ENCODE measurements at regions not wholly inside any gene's neighbourhood (a gene's known extent, or its start where the extent isn't known, plus 50 kb on each side); places are given as distances from the start of the nearest gene placed in this dataset.

- H3K36me3 Mint-ChIP-seq (ENCODE audit: low read depth) = no peaks in the 10 kb centered on the region
- H3K4me1 Mint-ChIP-seq (ENCODE audit: low read depth) = no peaks in the 10 kb centered on the region
- H3K9me3 Mint-ChIP-seq = no peaks in the 10 kb centered on the region
- no peak overlapping the region for H3K4me3 Mint-ChIP-seq
- DNase-seq (ENCODE audit: low spot score) = no peak
- no peaks in the 10 kb centered on the region for H3K27me3 Mint-ChIP-seq (ENCODE audit: low read depth)
- no peak overlapping the region for H3K27ac Mint-ChIP-seq
Observed at GRCh38 chr6:22878324-22878701, 308.9 kb downstream of the HDGFL1 start.

- Mint-ChIP-seq H3K9me3 (no peaks in the 10 kb centered on the region), H3K4me3 (no peak overlapping the region), H3K27ac (no peak overlapping the region)
Observed at GRCh38 chr6:22878706-22879105, 309.3 kb downstream of the HDGFL1 start.

GRCh38 chr6:22880686-22881433, 311.5 kb downstream of the HDGFL1 start:
- H3K36me3 Mint-ChIP-seq (ENCODE audit: low read depth) = no peaks in the 10 kb centered on the region
- no peak for DNase-seq (ENCODE audit: low spot score)
- H3K4me3 Mint-ChIP-seq = no peak overlapping the region
- H3K27ac Mint-ChIP-seq = no peak overlapping the region
- no peaks in the 10 kb centered on the region for H3K9me3 Mint-ChIP-seq
- no peaks in the 10 kb centered on the region for H3K27me3 Mint-ChIP-seq (ENCODE audit: low read depth)
- no peaks in the 10 kb centered on the region for H3K4me1 Mint-ChIP-seq (ENCODE audit: low read depth)

More at GRCh38 chr6:22878706-22879105, 309.3 kb downstream of the HDGFL1 start:
- no peak for DNase-seq (ENCODE audit: low spot score)
- Mint-ChIP-seq H3K4me1 (ENCODE audit: low read depth) (no peaks in the 10 kb centered on the region), H3K36me3 (ENCODE audit: low read depth) (no peaks in the 10 kb centered on the region), H3K27me3 (ENCODE audit: low read depth) (no peaks in the 10 kb centered on the region)

GRCh38 chr6:22882581-22882980, 313.2 kb downstream of the HDGFL1 start:
- H3K4me1 Mint-ChIP-seq (ENCODE audit: low read depth) = no peaks in the 10 kb centered on the region
- no peak overlapping the region for H3K27ac Mint-ChIP-seq
- no peaks in the 10 kb centered on the region for H3K27me3 Mint-ChIP-seq (ENCODE audit: low read depth)
- no peaks in the 10 kb centered on the region for H3K9me3 Mint-ChIP-seq
- no peaks in the 10 kb centered on the region for H3K36me3 Mint-ChIP-seq (ENCODE audit: low read depth)
- DNase-seq (ENCODE audit: low spot score) = no peak
- no peak overlapping the region for H3K4me3 Mint-ChIP-seq

GRCh38 chr6:22883061-22883717, 313.8 kb downstream of the HDGFL1 start:
- Mint-ChIP-seq H3K4me3 (no peak overlapping the region), H3K27me3 (ENCODE audit: low read depth) (no peaks in the 10 kb centered on the region), H3K36me3 (ENCODE audit: low read depth) (no peaks in the 10 kb centered on the region), H3K9me3 (no peaks in the 10 kb centered on the region), H3K4me1 (ENCODE audit: low read depth) (no peaks in the 10 kb centered on the region), H3K27ac (no peak overlapping the region)
- no peak for DNase-seq (ENCODE audit: low spot score)

GRCh38 chr6:22884456-22884855, 315.1 kb downstream of the HDGFL1 start:
- Mint-ChIP-seq H3K4me1 (ENCODE audit: low read depth) (no peaks in the 10 kb centered on the region), H3K27ac (no peak overlapping the region), H3K36me3 (ENCODE audit: low read depth) (no peaks in the 10 kb centered on the region), H3K27me3 (ENCODE audit: low read depth) (no peaks in the 10 kb centered on the region), H3K4me3 (no peak overlapping the region), H3K9me3 (no peaks in the 10 kb centered on the region)
- no peak for DNase-seq (ENCODE audit: low spot score)

- no peaks in the 10 kb centered on the region for H3K36me3 Mint-ChIP-seq (ENCODE audit: low read depth)
- no peaks in the 10 kb centered on the region for H3K9me3 Mint-ChIP-seq
- no peak for DNase-seq (ENCODE audit: low spot score)
- H3K4me1 Mint-ChIP-seq (ENCODE audit: low read depth) = no peaks in the 10 kb centered on the region
- H3K27me3 Mint-ChIP-seq (ENCODE audit: low read depth) = no peaks in the 10 kb centered on the region
- H3K4me3 Mint-ChIP-seq = no peak overlapping the region
- H3K27ac Mint-ChIP-seq = no peak overlapping the region
Observed at GRCh38 chr6:22886650-22887581, 317.6 kb downstream of the HDGFL1 start.

GRCh38 chr6:22888163-22888752, 318.9 kb downstream of the HDGFL1 start:
- H3K27ac Mint-ChIP-seq = no peak overlapping the region
- no peak overlapping the region for H3K4me3 Mint-ChIP-seq
- no peak for DNase-seq (ENCODE audit: low spot score)
- H3K27me3 Mint-ChIP-seq (ENCODE audit: low read depth) = no peaks in the 10 kb centered on the region
- no peaks in the 10 kb centered on the region for H3K4me1 Mint-ChIP-seq (ENCODE audit: low read depth)
- H3K36me3 Mint-ChIP-seq (ENCODE audit: low read depth) = no peaks in the 10 kb centered on the region
- H3K9me3 Mint-ChIP-seq = no peaks in the 10 kb centered on the region

GRCh38 chr6:22891934-22892333, 322.6 kb downstream of the HDGFL1 start:
- H3K27me3 Mint-ChIP-seq (ENCODE audit: low read depth) = no peaks in the 10 kb centered on the region
- H3K36me3 Mint-ChIP-seq (ENCODE audit: low read depth) = no peaks in the 10 kb centered on the region
- no peak overlapping the region for H3K4me3 Mint-ChIP-seq
- no peak for DNase-seq (ENCODE audit: low spot score)
- no peak overlapping the region for H3K27ac Mint-ChIP-seq
- H3K4me1 Mint-ChIP-seq (ENCODE audit: low read depth) = no peaks in the 10 kb centered on the region
- no peaks in the 10 kb centered on the region for H3K9me3 Mint-ChIP-seq

GRCh38 chr6:22892452-22892851, 323.1 kb downstream of the HDGFL1 start:
- Mint-ChIP-seq H3K4me1 (ENCODE audit: low read depth) (no peaks in the 10 kb centered on the region), H3K4me3 (no peak overlapping the region), H3K9me3 (no peaks in the 10 kb centered on the region), H3K27me3 (ENCODE audit: low read depth) (no peaks in the 10 kb centered on the region), H3K36me3 (ENCODE audit: low read depth) (no peaks in the 10 kb centered on the region), H3K27ac (no peak overlapping the region)
- DNase-seq (ENCODE audit: low spot score) = no peak

- no peaks in the 10 kb centered on the region for H3K9me3 Mint-ChIP-seq
- no peaks in the 10 kb centered on the region for H3K36me3 Mint-ChIP-seq (ENCODE audit: low read depth)
- H3K4me1 Mint-ChIP-seq (ENCODE audit: low read depth) = no peaks in the 10 kb centered on the region
- no peak for DNase-seq (ENCODE audit: low spot score)
- H3K27me3 Mint-ChIP-seq (ENCODE audit: low read depth) = no peaks in the 10 kb centered on the region
- H3K4me3 Mint-ChIP-seq = no peak overlapping the region
- no peak overlapping the region for H3K27ac Mint-ChIP-seq
Observed at GRCh38 chr6:22896696-22897095, 327.3 kb downstream of the HDGFL1 start.

- no peak for DNase-seq (ENCODE audit: low spot score)
- Mint-ChIP-seq H3K4me1 (ENCODE audit: low read depth) (no peaks in the 10 kb centered on the region), H3K9me3 (no peaks in the 10 kb centered on the region), H3K36me3 (ENCODE audit: low read depth) (no peaks in the 10 kb centered on the region), H3K4me3 (no peak overlapping the region), H3K27ac (no peak overlapping the region), H3K27me3 (ENCODE audit: low read depth) (no peaks in the 10 kb centered on the region)
Observed at GRCh38 chr6:22899426-22899825, 330.1 kb downstream of the HDGFL1 start.

- Mint-ChIP-seq H3K27me3 (ENCODE audit: low read depth) (no peaks in the 10 kb centered on the region), H3K4me3 (no peak overlapping the region), H3K9me3 (no peaks in the 10 kb centered on the region), H3K4me1 (ENCODE audit: low read depth) (no peaks in the 10 kb centered on the region), H3K27ac (no peak overlapping the region), H3K36me3 (ENCODE audit: low read depth) (no peaks in the 10 kb centered on the region)
- no peak for DNase-seq (ENCODE audit: low spot score)
Observed at GRCh38 chr6:22903826-22904225, 334.5 kb downstream of the HDGFL1 start.

GRCh38 chr6:22904431-22904830, 335.1 kb downstream of the HDGFL1 start:
- Mint-ChIP-seq H3K4me1 (ENCODE audit: low read depth) (no peaks in the 10 kb centered on the region), H3K27me3 (ENCODE audit: low read depth) (no peaks in the 10 kb centered on the region), H3K27ac (no peak overlapping the region), H3K36me3 (ENCODE audit: low read depth) (no peaks in the 10 kb centered on the region), H3K9me3 (no peaks in the 10 kb centered on the region), H3K4me3 (no peak overlapping the region)
- DNase-seq (ENCODE audit: low spot score) = no peak

Data from T-helper 2 cell treated with Interferon-gamma antibody and Interleukin-4, amounts not matched to agents 5 μg/mL and 100 μg/mL, for 36 hours (primary cell).